ENCODE measurements at regions not wholly inside any gene's neighbourhood (a gene's known extent, or its start where the extent isn't known, plus 50 kb on each side); places are given as distances from the start of the nearest gene placed in this dataset.

- H4K20me1 ChIP-seq (ENCODE audit: insufficient read depth) = no peaks in the 10 kb centered on the region
- H3K4me3 ChIP-seq (ENCODE audit: low read length) = no peak overlapping the region
- no peaks in the 10 kb centered on the region for H3K36me3 ChIP-seq (ENCODE audit: insufficient read depth, low read length)
- H3K4me2 ChIP-seq (ENCODE audit: low read length) = no peak overlapping the region
- no peak overlapping the region for H3K27ac ChIP-seq (ENCODE audit: low read length)
- no peaks in the 10 kb centered on the region for H3K79me2 ChIP-seq (replicated peaks; ENCODE audit: insufficient read depth, low read length)
- no peaks in the 10 kb centered on the region for H3F3A ChIP-seq (ENCODE audit: insufficient read depth, low read length, poor library complexity, severe bottlenecking)
- TF ChIP-seq MXI1 (conservative IDR thresholded peaks at IDR 0.05; ENCODE audit: poor library complexity, severe bottlenecking) (no peak), SMC3 (conservative IDR thresholded peaks at IDR 0.05; ENCODE audit: poor library complexity) (no peak), REST (IDR thresholded peaks at IDR 0.05; ENCODE audit: borderline replicate concordance) (peak; percentile 39), POLR2AphosphoS5 (IDR thresholded peaks at IDR 0.05) (peak; percentile 90), EZH2 (IDR thresholded peaks at IDR 0.05; ENCODE audit: borderline replicate concordance, insufficient read depth, low read length, poor library complexity, severe bottlenecking) (no peak), RAD21 (conservative IDR thresholded peaks at IDR 0.05) (no peak), EP300 (conservative IDR thresholded peaks at IDR 0.05; ENCODE audit: poor library complexity, severe bottlenecking) (peak; percentile 66), TAF1 (IDR thresholded peaks at IDR 0.05; ENCODE audit: low read depth) (no peak)
- TF ChIP-seq, protein P1, sequence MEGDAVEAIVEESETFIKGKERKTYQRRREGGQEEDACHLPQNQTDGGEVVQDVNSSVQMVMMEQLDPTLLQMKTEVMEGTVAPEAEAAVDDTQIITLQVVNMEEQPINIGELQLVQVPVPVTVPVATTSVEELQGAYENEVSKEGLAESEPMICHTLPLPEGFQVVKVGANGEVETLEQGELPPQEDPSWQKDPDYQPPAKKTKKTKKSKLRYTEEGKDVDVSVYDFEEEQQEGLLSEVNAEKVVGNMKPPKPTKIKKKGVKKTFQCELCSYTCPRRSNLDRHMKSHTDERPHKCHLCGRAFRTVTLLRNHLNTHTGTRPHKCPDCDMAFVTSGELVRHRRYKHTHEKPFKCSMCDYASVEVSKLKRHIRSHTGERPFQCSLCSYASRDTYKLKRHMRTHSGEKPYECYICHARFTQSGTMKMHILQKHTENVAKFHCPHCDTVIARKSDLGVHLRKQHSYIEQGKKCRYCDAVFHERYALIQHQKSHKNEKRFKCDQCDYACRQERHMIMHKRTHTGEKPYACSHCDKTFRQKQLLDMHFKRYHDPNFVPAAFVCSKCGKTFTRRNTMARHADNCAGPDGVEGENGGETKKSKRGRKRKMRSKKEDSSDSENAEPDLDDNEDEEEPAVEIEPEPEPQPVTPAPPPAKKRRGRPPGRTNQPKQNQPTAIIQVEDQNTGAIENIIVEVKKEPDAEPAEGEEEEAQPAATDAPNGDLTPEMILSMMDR (IDR thresholded peaks at IDR 0.05; ENCODE audit: poor library complexity, severe bottlenecking) = no peak
- H2AFZ ChIP-seq (ENCODE audit: low read depth, low read length) = no peak overlapping the region
- H3K27me3 ChIP-seq (ENCODE audit: insufficient read depth, low read depth, low read length) = no peaks in the 10 kb centered on the region
- H3K9me2 ChIP-seq (ENCODE audit: insufficient read depth, low read length) = no peaks in the 10 kb centered on the region
- H3K9me3 ChIP-seq (ENCODE audit: low read length) = no peaks in the 10 kb centered on the region
- no peak overlapping the region for H3K9ac ChIP-seq (ENCODE audit: low read length)
These were observed 87.4 kb upstream of the FZD10 start for GRCh38 chr12:130074661-130075406.

GRCh38 chr12:130075497-130076076, 86.7 kb upstream of the FZD10 start:
- Histone ChIP-seq H3K27ac (ENCODE audit: low read length) (no peak overlapping the region), H3K27me3 (ENCODE audit: insufficient read depth, low read depth, low read length) (no peaks in the 10 kb centered on the region), H3K36me3 (ENCODE audit: insufficient read depth, low read length) (no peaks in the 10 kb centered on the region), H3K9me2 (ENCODE audit: insufficient read depth, low read length) (no peaks in the 10 kb centered on the region), H3K4me3 (ENCODE audit: low read length) (no peak overlapping the region), H3K4me2 (ENCODE audit: low read length) (no peak overlapping the region), H3K9me3 (ENCODE audit: low read length) (no peaks in the 10 kb centered on the region), H3K79me2 (replicated peaks; ENCODE audit: insufficient read depth, low read length) (no peaks in the 10 kb centered on the region), H3F3A (ENCODE audit: insufficient read depth, low read length, poor library complexity, severe bottlenecking) (no peaks in the 10 kb centered on the region), H4K20me1 (ENCODE audit: insufficient read depth) (no peaks in the 10 kb centered on the region), H2AFZ (ENCODE audit: low read depth, low read length) (no peak overlapping the region), H3K9ac (ENCODE audit: low read length) (no peak overlapping the region)
- TF ChIP-seq EP300 (conservative IDR thresholded peaks at IDR 0.05; ENCODE audit: poor library complexity, severe bottlenecking) (no peak), POLR2AphosphoS5 (IDR thresholded peaks at IDR 0.05) (no peak), MXI1 (conservative IDR thresholded peaks at IDR 0.05; ENCODE audit: poor library complexity, severe bottlenecking) (no peak), TAF1 (IDR thresholded peaks at IDR 0.05; ENCODE audit: low read depth) (no peak), REST (IDR thresholded peaks at IDR 0.05; ENCODE audit: borderline replicate concordance) (no peak), EZH2 (IDR thresholded peaks at IDR 0.05; ENCODE audit: borderline replicate concordance, insufficient read depth, low read length, poor library complexity, severe bottlenecking) (no peak), SMC3 (conservative IDR thresholded peaks at IDR 0.05; ENCODE audit: poor library complexity) (no peak), RAD21 (conservative IDR thresholded peaks at IDR 0.05) (no peak)
- TF ChIP-seq, protein P1 (IDR thresholded peaks at IDR 0.05; ENCODE audit: poor library complexity, severe bottlenecking) = no peak

All from neural cell (in vitro differentiated cells).